Body of pancreas (tissue), 4 donors: ENCODE measurements at regions not wholly inside any gene's neighbourhood (a gene's known extent, or its start where the extent isn't known, plus 50 kb on each side); places are given as distances from the start of the nearest gene placed in this dataset.
"Not testable (repeated sequence)": the region's sequence is repeated elsewhere in the genome, so short reads cannot be mapped to it uniquely, and the experiment has no call there.

Source experiments
- POLR2A ChIP-seq, 3 donors: fragments of 450-650 bp; IDR thresholded peaks; one replicate each; pipeline ENCODE4 v1.6.1; 2016; ENCODE audit warnings: antibody characterized with exemption in 3 of 3, mild to moderate bottlenecking in 2 of 3
- TF ChIP-seq, protein P1 (sequence below), 7 experiments: fragments of 450-650 bp in 4 of 7; fragments of 200-600 bp in 3 of 7; sonication (generic) in 3 of 7; IDR thresholded peaks; one replicate each; pipeline ENCODE4 v1.5.1; 2016 to 2019; ENCODE audit warnings: antibody characterized with exemption in 7 of 7

GRCh38 chr6:170700178-170700577 is 115.7 kb upstream of the PDCD2 start:
- TF ChIP-seq, protein P1, sequence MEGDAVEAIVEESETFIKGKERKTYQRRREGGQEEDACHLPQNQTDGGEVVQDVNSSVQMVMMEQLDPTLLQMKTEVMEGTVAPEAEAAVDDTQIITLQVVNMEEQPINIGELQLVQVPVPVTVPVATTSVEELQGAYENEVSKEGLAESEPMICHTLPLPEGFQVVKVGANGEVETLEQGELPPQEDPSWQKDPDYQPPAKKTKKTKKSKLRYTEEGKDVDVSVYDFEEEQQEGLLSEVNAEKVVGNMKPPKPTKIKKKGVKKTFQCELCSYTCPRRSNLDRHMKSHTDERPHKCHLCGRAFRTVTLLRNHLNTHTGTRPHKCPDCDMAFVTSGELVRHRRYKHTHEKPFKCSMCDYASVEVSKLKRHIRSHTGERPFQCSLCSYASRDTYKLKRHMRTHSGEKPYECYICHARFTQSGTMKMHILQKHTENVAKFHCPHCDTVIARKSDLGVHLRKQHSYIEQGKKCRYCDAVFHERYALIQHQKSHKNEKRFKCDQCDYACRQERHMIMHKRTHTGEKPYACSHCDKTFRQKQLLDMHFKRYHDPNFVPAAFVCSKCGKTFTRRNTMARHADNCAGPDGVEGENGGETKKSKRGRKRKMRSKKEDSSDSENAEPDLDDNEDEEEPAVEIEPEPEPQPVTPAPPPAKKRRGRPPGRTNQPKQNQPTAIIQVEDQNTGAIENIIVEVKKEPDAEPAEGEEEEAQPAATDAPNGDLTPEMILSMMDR (IDR thresholded peaks at IDR 0.05) = not testable (repeated sequence)
- TF ChIP-seq POLR2A (IDR thresholded peaks at IDR 0.05) = not testable (repeated sequence)
